Activated gamma-delta T cell (primary cell): ENCODE measurements at regions not wholly inside any gene's neighbourhood (a gene's known extent, or its start where the extent isn't known, plus 50 kb on each side); places are given as distances from the start of the nearest gene placed in this dataset.
"Not testable (repeated sequence)": the region's sequence is repeated elsewhere in the genome, so short reads cannot be mapped to it uniquely, and the experiment has no call there.

Source experiments
- DNase-seq: peaks from one replicate; lab custom pipeline; 2025; lab: John Stamatoyannopoulos, UW

DNA sequence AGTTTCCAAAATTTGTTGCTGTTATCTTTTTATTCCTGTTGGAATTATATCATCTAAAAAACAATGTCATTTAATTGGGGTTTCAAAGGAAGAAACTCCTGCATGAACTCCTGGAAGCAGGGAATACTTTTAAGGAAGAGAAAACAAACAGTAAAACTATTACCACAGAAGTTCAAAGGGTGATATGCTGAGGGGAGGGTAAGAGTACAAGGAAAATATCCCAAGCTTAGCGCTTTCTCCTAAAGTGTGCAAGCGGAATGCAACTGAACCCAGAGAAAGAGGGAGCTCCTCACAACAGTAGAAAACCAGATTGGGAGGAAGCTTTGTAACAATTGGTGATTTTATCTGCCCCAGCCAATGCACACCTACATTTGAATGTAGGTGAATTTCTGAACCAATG, 175.1 kb downstream of the NUFIP1 start:
- DNase-seq, result no peak

DNA sequence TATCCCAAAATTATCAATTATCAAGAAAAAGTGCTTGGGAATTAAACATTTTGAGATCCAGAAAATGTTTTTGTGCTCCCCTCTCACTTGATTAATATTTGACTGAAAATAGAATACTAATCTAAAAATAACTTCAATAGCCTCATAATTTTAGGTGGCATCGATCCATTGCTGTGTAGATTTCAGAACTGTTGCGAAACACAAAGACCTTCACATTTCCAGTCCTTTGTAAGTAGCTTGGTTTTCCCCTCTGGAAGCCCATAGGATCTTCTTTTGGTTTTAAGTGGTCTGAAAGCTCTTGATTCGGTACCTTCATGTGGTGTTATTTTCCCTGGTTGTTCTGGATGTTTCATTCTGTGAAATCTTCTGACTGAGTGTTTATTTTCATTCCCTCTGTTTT, 176.5 kb downstream of the NUFIP1 start:
- no peak for DNase-seq

DNA sequence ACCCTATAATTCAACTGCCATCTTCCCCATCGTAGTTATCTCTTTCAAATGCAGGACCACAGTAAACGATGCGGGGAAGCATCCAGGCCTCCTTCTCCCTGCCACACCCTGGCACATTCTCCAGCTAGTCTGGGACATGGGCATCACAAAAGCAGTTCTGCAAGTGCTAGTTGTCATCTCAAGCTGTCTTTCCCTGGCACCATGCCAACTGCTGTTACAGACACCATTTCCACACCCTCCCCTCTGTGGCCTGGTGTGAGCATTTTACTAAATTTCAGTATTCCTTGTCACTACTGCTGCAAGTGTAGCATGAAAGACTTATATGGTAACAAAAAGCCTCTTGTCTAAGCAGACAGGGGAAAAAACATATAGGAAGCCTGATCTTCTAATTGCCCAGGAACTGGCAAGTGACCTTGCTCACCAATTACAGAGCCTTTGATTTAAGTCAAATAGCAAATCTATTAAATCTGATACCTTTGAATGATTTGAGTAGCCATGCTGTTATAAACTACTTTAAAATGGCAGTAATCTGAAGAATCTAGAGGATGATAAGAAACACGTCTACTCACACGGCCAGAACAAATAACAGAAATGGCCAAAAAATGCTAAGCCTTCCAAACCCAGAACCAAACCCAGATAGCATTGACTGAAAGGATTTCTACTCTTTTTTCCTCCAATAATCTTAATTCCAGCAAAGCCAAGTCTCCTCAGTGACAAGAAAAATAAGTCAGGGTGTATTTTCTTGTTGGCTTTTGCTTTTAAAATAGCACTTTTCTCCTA, 179.0 kb downstream of the NUFIP1 start:
- DNase-seq, result no peak

DNA sequence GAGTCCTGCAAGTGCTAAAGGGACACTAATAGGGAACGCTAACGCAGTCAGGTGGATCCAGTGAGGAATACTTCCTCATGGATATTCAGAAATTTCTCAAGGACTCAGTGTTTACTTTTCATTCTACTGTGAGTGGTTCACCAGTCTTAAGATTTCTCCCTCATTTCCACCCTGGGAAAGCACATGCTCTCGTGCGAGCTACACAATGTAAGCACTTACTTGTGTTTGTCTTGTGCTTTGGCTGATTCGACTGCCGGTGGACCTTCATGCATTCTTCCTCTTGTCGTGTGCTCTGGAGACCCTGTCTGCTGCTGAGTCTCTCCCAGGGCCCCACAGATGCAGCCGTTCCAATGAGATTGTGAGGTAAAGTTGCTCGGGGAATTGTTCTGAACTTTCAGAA, 180.1 kb downstream of the NUFIP1 start:
- no peak for DNase-seq

DNA sequence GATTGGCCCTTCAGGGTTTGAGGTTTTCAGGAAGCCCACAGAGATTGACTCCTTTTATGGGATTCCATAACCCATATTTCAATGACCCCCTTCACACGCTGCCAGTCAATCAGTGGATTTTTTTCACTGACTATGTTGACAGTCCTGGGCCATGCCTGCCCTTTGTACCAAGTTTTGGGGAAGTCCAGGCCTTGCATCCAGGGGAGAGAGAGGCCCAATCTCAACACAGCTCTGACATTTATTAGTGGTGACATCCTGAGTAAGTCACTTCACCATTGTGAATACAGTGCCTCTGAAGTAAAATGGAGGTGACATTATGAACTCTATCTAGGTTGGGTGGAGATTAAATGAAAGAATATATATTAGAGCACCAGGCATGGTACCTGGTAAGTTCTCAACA, 181.1 kb downstream of the NUFIP1 start:
- DNase-seq, result no peak

DNA sequence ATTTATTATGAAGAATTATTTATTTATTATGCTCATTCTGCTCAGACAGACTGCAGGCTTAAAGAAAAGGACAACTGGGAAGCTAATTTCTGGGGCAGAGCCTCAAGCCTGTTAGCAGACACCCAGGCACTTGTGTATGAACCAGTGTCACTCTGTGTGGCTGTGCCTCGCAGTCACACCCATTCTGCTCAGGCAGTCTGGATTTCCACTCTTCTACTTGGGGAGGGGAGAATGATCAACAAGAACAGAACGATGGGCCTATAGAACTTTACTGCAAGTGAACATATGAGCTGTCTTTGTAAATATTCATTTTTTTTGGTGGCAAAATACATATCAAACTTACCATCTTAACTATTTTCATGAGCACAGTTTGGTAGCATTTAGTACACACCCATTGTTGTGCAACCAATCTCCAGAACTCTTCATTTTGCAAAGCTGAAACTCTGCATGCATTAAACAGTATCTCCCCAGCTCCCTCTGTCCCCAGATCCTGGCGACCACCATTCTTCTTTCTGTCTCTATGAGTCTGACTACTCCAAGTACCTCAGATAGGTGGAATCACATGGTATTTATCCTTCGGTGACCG, 181.7 kb downstream of the NUFIP1 start:
- no peak for DNase-seq

DNA sequence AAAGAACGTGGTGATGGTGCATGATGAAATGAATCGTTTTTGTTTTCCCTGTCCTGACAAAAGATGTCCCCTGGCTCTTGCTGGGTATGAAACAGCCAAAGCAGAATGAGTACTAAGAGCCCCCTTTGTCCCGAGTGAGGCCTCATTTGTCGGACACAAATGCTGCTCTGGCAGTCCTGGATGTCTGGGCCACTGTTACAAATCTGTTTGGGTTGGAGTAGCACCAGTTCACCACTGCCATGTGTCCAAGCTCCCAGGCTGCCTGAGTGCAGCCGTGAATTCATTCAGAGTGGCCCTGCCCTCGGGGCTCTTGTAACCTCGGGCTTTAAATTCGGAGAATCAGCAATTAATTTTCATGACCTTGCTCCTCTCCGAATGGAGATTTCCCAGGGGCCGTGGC, 182.4 kb downstream of the NUFIP1 start:
- no peak for DNase-seq

DNA sequence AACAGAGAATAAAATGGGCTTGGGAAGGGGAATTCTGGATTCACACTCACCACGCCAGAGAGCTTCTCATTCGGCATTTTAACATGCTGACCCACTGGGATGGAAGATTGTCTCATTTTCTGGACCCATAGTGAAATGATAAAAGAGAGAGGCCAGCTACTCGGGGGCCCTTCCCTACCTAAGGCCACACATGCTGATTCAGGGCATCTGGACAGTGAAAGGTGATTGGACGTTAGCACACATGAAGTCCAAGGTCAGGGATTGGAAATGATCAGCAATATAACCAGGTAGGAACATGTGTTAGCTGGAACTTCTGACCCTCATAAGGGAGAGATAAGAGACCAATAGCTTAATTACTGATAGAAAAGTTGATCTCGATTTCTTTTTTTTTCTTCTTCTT, 183.7 kb downstream of the NUFIP1 start:
- no peak for DNase-seq

DNA sequence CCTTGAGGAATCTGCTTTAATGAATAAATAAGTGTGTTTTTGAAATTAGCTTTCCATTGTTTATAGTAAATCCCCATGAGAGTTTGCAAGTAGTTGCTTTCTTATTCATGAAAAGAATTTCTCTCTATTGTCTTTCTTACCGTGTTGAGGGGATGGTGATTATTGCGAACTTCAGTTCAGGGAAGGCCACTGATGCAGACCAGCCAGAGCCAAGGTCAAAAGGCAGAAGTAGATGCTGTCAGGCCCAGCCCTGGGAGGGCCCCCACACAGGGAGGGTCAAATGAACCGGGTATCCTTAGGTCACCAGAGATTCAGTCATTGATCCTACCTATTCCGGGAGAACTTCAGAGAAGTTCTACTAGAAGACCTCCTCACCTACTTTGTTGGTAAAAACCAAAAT, 185.9 kb downstream of the NUFIP1 start:
- DNase-seq, result no peak

DNA sequence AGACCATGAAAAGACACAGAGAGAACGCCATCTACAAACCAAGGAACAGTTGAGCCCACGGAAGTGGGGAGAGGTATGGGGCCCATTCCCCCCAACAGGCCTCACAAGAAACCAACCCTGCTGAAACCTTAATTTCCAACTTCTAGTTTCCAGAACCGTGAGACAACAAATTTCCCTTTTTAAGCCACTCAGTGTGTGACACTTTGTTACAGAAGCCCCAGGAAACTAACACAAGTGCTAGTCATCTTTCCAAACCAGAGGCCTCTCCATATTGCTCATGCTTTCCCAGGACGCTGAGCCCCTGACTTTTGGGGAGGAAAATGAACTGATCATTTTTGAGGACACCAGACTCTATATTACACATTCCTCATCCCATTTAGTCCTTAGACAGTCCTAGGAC, 186.8 kb downstream of the NUFIP1 start:
- no peak for DNase-seq

DNA sequence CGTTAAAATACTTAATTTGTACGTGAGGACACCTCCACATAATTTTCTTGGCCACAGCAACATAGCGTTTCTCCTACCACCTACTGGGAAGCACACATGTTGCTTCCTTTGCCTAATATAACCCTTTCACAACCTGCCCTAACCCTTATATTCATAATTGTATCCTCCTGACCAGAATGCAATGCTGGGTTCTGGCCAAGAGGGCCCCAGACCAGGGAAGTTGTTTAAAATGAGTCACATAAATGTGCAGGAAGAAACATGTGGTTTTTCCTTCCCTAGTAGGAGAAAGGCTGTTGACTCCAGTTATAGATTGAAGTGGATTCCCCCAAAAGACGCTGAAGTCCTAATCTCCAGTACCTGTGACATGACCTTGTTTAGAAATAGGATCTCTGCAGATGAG, 187.3 kb downstream of the NUFIP1 start:
- no peak for DNase-seq

DNA sequence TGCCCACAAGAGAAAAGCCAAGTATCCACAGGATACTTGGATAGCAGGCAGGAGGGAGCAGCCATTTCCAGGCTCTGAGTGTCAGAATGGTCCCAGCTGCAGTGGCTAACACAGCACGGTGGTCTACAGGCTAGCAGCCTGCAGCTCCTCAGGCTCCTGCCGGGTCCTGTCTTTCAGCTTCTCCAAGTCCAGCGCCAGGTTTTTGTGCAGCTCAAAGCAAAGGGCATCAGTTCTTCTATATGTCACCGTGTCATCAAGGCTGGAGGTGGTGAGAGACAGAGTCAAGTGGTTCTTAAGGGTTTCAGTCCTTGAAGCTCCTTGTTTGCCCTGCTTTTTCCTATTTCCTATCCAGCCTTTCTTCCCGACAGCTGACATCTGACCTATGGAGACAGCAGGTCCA, 188.6 kb downstream of the NUFIP1 start:
- DNase-seq, result no peak

DNA sequence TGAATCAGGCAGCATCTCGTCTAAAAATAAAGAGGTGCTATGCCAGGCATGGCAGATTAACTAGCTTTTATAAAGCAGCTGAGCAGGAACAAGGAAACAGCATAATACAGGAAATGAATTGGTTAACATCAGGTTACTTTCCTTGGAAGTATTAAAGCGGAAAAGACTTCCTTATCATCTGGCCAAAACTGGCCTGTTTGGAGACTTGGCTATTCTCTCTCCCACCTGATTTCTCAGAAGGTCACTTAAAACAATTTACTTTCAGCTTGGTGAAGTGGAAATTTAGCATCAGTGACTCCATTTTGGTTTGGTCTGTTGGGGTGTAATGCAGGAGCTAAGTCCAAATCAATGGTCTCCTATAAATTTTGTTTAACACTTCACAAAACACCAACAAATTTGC, 191.6 kb downstream of the NUFIP1 start:
- DNase-seq, result no peak

DNA sequence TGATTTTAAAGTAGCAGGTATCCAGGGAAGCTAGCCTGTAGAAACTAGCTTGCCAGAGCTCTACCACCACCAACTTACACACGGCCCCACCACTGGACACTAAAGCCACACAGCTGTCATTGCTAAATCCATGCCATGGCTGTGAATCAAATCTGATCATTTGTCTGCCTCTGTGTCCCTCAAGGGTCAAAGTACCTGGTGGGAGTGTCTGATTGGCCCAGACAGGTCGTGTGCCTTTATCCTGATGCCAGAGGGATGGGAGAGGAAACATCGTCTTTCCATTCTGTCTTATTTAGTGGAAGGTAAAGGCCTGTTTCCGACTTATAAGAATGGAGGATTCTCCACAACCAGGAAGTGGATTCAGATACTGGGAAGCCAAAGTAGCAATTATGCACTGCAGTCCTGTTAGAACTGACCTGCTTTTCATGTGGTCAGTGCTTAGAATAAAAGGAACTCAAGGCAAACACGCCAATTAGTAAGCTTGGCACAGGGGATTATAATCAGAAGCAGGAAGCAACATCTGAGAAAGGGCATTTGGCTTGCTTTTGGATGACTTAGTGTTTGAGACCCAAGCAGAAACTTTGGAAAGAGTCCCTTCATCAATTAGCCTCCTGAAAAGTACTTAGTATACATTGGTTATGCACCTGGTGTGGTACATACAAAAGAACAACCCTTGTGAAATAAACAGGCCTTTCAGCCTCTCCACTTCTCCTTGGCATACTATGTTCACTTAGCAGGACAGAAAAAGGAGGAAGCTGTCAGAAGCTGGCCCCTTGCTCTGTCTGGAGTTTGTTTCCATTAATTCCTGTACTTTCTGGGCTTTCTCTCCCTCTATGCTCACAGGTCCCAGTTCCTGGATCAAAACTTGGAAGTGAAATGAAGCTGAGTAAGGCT, 192.4 kb downstream of the NUFIP1 start:
- DNase-seq, result no peak

DNA sequence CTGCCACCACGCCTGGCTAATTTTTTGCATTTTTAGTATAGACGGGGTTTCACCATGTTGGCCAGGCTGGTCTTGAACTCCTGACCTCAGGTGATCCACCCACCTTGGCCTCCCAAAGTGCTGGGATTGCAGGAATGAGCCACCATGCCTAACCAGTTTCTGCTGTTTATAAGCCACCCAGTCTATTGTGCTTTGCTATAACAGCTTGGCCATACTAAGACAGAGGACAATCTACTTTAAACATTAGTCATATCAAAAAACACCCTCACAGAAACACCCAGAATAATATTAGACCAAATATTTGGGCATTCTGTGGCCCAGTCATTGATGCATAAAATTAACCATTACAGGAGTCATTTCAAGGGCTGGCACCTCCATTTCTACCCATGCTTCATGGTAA, 193.2 kb downstream of the NUFIP1 start:
- not testable (repeated sequence) for DNase-seq

DNA sequence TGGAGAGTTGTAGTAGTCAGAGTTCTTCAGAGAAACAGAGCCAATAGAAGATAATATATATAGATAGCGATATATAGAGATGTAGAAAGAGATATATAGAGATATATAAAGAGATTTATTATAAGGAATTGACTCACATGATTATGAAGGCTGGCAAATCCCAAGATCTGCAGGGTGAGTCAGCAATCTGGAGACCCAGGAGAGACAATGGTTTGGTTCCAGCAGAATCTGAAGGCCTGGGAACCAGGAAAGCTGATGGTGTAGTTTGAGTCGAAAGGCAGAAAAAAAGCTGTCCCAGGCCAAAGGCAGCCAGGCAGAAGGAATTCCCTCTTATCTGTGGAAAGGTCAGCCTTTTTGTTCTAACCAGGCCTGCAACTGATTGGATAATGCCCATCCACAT, 194.1 kb downstream of the NUFIP1 start:
- no peak for DNase-seq

DNA sequence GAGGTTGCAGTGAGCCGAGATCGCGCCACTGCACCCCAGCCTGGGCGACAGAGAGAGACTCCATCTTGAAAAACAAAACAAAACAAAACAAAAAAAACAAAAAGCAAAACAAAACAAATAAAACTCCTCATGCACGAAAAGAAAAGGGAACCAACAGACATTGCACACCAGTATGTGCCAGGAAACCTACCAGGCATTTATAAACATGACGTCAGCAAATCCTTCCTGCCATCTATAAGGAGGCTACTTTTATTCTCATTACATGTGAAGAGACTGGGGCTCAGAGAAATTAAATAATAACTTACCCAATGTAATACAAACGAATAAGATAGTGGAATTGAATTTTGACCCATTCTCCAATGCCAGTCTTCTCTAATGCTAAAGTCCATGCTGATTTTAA, 197.2 kb downstream of the NUFIP1 start:
- no peak for DNase-seq

DNA sequence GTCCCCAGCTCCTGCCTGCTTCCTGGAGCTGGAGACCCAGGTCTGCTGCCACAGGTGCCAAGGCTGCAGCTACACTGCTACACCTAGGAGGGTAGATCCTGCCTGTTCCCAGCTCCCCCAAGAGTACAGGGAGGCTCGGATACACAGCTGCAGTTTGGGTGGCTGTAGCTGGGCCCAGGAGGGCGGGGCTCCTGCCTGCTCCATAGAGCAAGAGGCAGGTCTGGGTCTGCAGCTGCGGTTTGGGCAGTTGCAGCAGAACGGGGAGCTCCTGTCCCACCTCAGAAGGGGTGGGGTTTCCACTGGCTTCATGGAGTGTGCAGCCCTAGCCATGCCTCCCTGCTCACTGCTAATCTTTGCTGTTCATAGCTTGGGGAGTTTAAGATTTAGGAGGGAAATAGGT, 199.0 kb downstream of the NUFIP1 start:
- DNase-seq, result no peak

DNA sequence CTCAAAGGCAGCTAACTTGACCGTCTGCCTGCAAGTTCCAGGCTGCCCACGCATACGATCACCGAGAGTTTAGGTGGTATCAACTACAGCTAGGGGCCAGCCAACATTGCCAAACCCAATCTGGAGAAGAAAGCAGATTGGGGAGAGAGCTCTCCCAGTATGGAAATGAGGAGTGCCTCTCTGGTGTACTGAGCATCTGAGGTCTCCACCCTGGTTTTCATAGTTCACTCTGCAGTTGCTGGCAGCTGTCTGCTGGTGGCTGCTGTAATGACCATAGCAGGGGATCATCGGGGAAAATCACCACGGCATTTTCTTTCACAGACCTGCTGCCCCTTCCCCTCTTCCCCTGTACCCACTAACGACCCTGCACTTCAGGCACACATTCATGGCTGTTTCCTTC, 201.7 kb downstream of the NUFIP1 start:
- no peak for DNase-seq

DNA sequence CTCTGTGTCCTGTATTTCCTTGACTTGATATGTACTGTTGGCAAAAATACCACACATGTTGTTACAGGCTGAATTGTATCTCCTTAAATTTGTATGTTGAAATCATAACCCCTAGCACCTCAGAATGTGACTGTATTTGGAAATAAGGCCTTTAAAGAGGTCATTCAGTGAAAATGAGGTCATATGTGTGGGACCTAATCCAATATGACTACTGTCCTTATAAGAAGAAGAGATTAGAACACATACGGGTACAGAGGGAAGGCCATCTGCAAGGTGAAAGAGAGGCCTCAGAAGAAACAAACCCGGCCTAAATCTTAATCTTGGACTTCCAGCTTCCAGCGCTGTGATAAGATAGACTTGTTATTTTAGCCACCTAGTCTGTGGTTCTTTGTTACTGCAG, 202.5 kb downstream of the NUFIP1 start:
- no peak for DNase-seq

DNA sequence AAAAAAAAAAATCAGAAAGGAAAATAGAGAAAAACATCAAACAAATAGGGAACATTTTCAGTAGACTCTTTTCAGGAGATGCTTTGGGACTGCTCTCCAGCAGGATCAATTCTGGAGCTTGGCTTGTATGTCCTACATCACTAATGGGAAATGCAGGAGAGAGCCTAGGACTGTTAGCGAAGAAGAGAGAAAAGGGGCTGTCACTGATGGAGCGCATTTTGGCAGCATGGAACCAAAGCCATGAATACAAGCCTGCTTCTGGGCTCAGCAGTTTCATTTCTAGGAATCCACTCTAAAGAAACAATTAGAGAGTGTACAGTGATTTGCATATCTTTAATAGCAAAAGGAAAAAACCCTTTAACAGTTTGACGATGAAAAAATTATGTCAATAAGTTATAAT, 203.9 kb downstream of the NUFIP1 start:
- no peak for DNase-seq

DNA sequence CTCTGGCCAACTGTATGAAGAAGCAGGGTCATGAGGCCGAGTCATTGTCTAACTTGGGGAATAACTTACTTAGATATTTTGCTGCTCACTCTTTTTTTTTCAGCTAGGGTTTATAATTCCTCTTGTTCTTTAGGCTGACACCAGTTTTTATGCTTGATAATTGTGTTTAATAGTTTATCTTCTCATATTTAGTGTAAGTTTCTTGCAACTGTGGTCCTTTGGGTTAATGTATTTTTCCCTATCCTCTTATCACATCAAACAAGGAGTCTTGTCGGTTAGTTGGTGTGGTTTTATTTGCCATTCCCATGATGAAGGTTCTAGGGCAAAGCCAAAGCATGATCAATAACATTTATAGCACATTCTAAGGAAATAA, 204.6 kb downstream of the NUFIP1 start:
- no peak for DNase-seq
